Activated B cell treated with CpG ODN at 0.5 μM for 24 hours (primary cell): ENCODE measurements at regions not wholly inside any gene's neighbourhood (a gene's known extent, or its start where the extent isn't known, plus 50 kb on each side); places are given as distances from the start of the nearest gene placed in this dataset.

ENCODE experiments used
- ATAC-seq: fragments of 200-7000 bp; cut with Tn5 transposase; one replicate; pipeline ENCODE4 v1.10.0; 2021; ENCODE audit warnings: low read depth, mild to moderate bottlenecking, moderate library complexity
- CTCF ChIA-PET: fragments of 350-600 bp; sonication (Branson Sonifier 250); formaldehyde crosslinking; loops from one replicate; lab custom pipeline; 2021; ENCODE audit warnings: antibody characterized with exemption; lab: Charles Lee
- POLR2A ChIA-PET: fragments of 350-600 bp; sonication (Branson Sonifier 250); formaldehyde crosslinking; loops from one replicate; lab custom pipeline; 2021; ENCODE audit warnings: antibody characterized with exemption; lab: Charles Lee
- DNase-seq: peaks from one replicate; pipeline ENCODE4 v3.0.0; 2022
- H3K27ac Mint-ChIP-seq: one replicate; pipeline ENCODE4 v1.8.0; 2020; ENCODE audit warnings: mixed read lengths
- H3K27me3 Mint-ChIP-seq: one replicate; pipeline ENCODE4 v1.8.0; 2021; ENCODE audit warnings: mixed read lengths
- H3K36me3 Mint-ChIP-seq: one replicate; pipeline ENCODE4 v1.8.0; 2021; ENCODE audit warnings: low read depth, mixed read lengths
- H3K4me1 Mint-ChIP-seq: one replicate; pipeline ENCODE4 v1.8.0; 2021; ENCODE audit warnings: mixed read lengths
- H3K4me3 Mint-ChIP-seq: one replicate; pipeline ENCODE4 v1.8.0; 2020; ENCODE audit warnings: mild to moderate bottlenecking, mixed read lengths
- H3K9me3 Mint-ChIP-seq: one replicate; pipeline ENCODE4 v1.8.0; 2020; ENCODE audit warnings: mixed read lengths
- CTCF ChIP-seq: fragments of 200-600 bp; IDR thresholded peaks from one replicate; pipeline ENCODE4 v1.8.0; 2022; ENCODE audit warnings: antibody characterized with exemption, mild to moderate bottlenecking
- intact Hi-C: fragments of 100-400 bp; cut with micrococcal nuclease; formaldehyde crosslinking; loops from one replicate; pipeline ENCODE4 v1.15.1; 2024

- no peaks in the 10 kb centered on the region for H3K36me3 Mint-ChIP-seq
- ChIA-PET CTCF (interaction anchor here (1.6 to 2.0 kb wide), 2 partner anchors 37 to 39 kb away, joined by 4 to 5 read pairs; no protein-coding TSS in a partner anchor), POLR2A (no interaction called here)
- H3K4me3 Mint-ChIP-seq: no peak overlapping the region
- H3K27ac Mint-ChIP-seq: no peak overlapping the region
- no peak for TF ChIP-seq CTCF
- H3K27me3 Mint-ChIP-seq: peaks cover 4% of the 10 kb centered on the region
- ATAC-seq (no peak), DNase-seq (no peak)
- intact Hi-C loops: no loop called here
- no peaks in the 10 kb centered on the region for H3K9me3 Mint-ChIP-seq
- no peaks in the 10 kb centered on the region for H3K4me1 Mint-ChIP-seq
These were observed 201.2 kb downstream of the SREK1 start for GRCh38 chr5:66345281-66345680.

DNA sequence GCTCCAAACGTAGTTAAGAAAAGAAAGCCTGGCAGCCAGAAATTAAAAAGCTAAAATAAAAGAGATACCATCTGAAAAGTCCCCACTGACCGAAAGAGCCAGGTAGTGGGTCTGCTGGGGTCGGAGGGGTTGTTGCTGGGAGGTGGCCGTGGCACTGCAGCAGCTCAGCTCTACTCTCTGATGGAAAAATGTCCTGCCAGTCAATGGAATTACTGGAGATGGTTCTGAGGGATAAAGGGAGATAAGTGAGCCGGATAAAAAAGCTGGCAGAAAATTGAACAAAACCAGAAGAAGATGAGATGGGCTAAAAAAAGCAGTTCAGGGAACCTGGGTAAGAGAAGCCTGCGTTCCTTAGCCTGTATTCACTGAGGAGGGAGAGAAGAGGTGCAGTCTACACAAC, 202.8 kb downstream of the SREK1 start:
- POLR2A ChIA-PET: no interaction called here
- CTCF ChIA-PET: no interaction called here
- H3K4me1 Mint-ChIP-seq: no peaks in the 10 kb centered on the region
- no peak for ATAC-seq
- DNase-seq: no peak
- H3K4me3 Mint-ChIP-seq: no peak overlapping the region
- no peaks in the 10 kb centered on the region for H3K9me3 Mint-ChIP-seq
- no peak for TF ChIP-seq CTCF
- intact Hi-C loops: no loop called here
- no peak overlapping the region for H3K27ac Mint-ChIP-seq
- H3K36me3 Mint-ChIP-seq: no peaks in the 10 kb centered on the region
- H3K27me3 Mint-ChIP-seq: peaks cover 5% of the 10 kb centered on the region

DNA sequence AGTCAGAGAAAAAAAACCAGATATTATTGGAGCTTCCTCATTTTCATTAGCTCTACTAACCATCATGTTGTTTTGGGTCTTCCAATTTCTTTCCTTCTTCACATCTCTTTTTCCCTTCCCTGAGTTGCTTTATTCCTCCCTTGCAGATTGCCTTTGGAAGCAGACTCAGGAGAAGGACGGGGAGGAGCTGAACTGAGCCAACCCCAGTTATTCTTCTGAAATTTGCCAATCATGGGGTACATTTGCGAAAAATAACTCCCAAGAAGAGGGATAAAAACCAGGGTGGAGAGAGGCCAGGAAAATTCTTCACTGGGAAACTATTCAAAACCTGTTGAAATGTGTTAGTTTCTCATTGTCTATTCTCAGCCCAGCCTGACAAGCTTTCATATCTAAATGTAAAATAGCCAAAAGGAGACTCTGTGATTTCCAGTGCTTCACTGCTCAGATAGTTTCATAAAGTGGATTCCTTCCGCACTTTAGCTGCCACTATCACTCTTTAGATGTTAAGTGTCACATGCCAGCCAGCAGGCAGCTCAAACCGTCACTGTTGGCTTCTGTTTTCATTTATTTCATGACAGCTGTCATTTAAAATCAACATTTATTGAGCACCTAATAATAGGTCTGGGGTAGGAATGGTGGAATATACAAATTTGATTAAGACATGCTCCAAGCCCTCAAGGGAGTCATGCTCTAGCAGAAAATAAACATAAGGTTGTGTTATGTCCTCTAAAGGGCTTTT, 204.5 kb downstream of the SREK1 start:
- Mint-ChIP-seq H3K27ac (no peak overlapping the region), H3K36me3 (no peaks in the 10 kb centered on the region), H3K4me1 (no peaks in the 10 kb centered on the region), H3K4me3 (no peak overlapping the region), H3K27me3 (peaks cover 7% of the 10 kb centered on the region), H3K9me3 (no peaks in the 10 kb centered on the region)
- TF ChIP-seq CTCF: no peak
- intact Hi-C loops: no loop called here
- ChIA-PET CTCF (no interaction called here), POLR2A (no interaction called here)
- ATAC-seq (no peak), DNase-seq (no peak)

DNA sequence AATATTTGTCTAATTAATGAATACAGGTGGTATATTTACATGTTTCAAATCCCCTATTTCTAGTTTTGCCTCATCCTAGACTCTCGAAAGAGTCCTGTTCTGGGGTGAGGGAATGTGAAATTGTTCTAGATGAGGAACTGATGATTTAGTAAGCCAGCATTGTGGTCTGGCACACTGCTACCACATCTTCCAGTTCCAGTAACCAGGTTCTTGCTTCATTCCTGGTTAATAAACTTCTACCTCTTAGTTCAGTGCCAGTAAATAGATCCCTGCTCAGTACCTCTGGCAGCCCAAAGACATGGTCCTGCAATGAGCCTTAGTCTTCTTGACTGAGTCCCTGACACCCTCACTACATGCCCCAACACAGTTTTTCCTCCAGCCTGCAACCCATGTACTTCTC, 207.7 kb downstream of the SREK1 start:
- H3K4me3 Mint-ChIP-seq: no peak overlapping the region
- no peaks in the 10 kb centered on the region for H3K36me3 Mint-ChIP-seq
- ATAC-seq (no peak), DNase-seq (no peak)
- no peak for TF ChIP-seq CTCF
- peaks cover 10% of the 10 kb centered on the region for H3K27me3 Mint-ChIP-seq
- intact Hi-C loops: no loop called here
- no peaks in the 10 kb centered on the region for H3K4me1 Mint-ChIP-seq
- CTCF ChIA-PET: no interaction called here
- H3K27ac Mint-ChIP-seq: no peak overlapping the region
- POLR2A ChIA-PET: no interaction called here
- H3K9me3 Mint-ChIP-seq: no peaks in the 10 kb centered on the region

GRCh38 chr5:66353186-66353585, 209.1 kb downstream of the SREK1 start:
- ChIA-PET POLR2A (no interaction called here), CTCF (no interaction called here)
- TF ChIP-seq CTCF: no peak

More at GRCh38 chr5:66353186-66353585, 209.1 kb downstream of the SREK1 start:
- H3K27me3 Mint-ChIP-seq: peaks cover 6% of the 10 kb centered on the region
- no peak overlapping the region for H3K27ac Mint-ChIP-seq
- intact Hi-C loops: no loop called here
- DNase-seq (no peak), ATAC-seq (no peak)
- H3K4me1 Mint-ChIP-seq: no peaks in the 10 kb centered on the region
- H3K9me3 Mint-ChIP-seq: no peaks in the 10 kb centered on the region
- no peak overlapping the region for H3K4me3 Mint-ChIP-seq
- H3K36me3 Mint-ChIP-seq: no peaks in the 10 kb centered on the region
